NCI-H1436 (cell line): ENCODE measurements at regions not wholly inside any gene's neighbourhood (a gene's known extent, or its start where the extent isn't known, plus 50 kb on each side); places are given as distances from the start of the nearest gene placed in this dataset.

ENCODE experiments used
- DNase-seq: peaks from one replicate; lab custom pipeline; 2025; lab: John Stamatoyannopoulos, UW

GRCh38 chr16:85460252-85461021 is 152.7 kb upstream of the GSE1 start:
- DNase-seq, result peak; percentile 74

DNA sequence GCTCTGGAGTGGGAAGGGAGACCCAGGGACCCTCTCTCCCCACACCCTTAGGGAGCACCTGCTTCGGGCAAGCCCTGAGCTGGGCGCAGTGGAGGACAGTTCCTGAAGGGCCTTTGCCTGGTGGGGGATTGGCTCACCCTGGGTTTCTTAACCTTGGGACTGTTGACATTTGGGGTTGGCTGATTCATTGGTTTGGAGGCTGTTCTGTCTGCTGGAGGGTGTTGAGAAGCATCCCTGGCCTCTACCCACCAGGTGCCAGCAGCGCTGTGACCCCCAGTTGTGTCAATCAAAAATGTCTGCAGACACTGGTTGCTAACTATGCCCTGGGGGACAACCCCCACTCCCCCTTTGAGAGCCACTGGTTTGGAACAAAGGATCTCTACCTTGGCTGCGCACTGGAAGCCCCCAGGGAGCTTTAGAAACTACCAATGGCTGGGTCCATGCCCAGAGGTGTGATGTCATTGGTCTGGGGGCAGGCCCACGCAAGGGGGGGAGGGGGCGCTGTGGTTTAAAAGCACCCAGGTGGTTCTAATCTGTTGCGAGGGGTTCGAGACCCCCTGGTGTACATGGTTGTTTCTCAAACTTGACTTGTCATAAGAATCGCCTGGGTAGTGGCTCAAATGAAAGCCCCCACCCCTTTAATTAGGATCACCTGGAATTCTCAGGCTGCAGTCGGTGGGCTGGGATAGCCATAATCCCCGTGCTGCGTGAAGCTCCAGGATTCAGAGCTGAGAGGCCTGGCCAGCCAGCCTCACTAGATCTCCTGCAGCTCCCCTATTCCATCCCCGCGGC is 151.9 kb upstream of the GSE1 start:
- DNase-seq, result peak; percentile 97

DNA sequence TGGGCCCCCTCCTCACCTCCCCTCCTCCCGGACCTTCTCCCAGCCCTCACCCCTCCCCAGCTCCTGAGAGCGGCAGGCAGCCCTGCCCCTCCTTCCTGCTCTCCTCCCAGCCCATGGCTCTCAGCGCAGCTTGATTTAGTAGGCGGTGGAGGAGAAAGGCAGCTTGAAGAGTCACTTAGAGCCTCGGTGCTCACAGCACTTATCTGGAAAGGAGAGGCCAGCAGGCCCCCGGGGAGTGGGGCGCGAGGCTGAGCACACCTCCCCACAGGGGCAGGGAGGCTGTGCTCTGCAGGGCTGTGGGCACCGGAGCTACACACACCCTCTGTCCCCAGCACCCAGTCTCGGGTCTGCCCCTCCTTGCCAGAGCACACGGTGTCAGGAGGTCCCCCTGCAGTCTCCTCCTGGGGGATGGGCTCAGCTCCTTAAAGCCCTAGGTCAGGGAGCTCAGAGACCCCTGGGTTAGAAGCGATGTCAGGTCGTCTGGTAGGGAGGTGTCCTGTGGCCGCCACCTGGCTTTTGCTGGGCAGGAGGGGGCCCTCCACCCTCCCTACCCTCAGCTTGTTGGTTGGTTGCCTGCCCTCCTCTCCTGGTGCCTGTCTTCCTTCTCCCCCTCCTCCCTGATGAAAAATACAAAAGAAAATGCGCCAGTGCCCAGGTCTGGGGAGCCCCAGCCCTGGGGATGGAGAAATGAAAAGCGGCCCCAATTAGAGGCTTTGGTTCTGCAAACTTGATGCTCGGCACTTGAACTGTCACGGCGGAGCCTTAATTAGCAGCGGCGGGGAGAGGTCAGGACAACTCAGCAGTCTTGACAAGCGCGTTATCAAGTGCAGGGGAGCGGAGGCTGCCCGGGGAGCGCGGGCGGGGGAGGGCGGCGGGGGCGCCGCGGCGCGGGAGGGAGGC is 151.1 kb upstream of the GSE1 start:
- peak; percentile 94 for DNase-seq

DNA sequence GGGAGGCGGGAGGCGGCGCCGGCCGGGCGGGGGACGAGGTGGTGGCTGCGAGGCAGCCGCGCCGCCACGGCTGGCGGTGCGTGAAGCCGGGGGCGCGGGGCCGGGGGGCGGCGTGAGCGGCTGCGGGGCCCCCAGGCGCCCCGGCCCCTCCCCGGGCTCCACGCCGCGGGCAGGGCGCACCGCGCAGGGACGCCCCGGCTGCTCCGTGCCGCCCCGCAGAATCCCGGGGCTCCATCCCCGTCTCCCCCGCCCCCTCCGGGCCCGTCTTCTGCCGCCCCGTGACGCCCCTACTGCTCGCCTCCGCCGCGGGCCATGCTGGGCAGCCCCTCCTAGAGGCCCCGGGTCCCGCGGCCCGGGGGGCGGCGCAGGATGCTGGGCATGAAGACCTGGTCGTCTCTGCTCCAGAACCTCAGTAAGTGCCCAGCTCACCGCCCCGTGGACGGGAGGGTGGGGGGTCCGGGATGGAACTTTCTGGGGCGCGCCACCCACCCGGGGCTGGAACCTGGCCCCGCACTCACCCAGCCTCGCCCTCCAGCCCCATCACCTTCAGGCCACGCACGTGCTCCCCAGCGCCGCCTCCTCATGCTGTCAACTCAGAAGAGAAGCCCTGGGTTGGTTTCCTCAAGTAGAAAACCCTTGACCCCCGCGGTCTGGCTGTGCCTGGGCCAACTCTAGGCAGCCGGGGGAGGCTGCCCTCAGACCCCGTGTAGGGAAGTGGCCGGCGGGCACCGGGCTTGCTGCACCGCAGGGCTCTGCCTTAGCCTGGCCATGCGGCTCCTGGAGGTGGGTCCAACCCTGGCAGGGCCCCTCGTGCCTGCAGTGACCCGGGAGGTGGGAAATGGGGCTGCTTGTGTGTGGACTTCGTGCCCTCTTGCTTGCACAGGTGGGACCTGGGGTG is 150.2 kb upstream of the GSE1 start:
- DNase-seq, result no peak

- DNase-seq, result no peak
These were observed 149.3 kb upstream of the GSE1 start for GRCh38 chr16:85463672-85464382.

- no peak for DNase-seq
These were observed 148.5 kb upstream of the GSE1 start for GRCh38 chr16:85464383-85465305.

DNA sequence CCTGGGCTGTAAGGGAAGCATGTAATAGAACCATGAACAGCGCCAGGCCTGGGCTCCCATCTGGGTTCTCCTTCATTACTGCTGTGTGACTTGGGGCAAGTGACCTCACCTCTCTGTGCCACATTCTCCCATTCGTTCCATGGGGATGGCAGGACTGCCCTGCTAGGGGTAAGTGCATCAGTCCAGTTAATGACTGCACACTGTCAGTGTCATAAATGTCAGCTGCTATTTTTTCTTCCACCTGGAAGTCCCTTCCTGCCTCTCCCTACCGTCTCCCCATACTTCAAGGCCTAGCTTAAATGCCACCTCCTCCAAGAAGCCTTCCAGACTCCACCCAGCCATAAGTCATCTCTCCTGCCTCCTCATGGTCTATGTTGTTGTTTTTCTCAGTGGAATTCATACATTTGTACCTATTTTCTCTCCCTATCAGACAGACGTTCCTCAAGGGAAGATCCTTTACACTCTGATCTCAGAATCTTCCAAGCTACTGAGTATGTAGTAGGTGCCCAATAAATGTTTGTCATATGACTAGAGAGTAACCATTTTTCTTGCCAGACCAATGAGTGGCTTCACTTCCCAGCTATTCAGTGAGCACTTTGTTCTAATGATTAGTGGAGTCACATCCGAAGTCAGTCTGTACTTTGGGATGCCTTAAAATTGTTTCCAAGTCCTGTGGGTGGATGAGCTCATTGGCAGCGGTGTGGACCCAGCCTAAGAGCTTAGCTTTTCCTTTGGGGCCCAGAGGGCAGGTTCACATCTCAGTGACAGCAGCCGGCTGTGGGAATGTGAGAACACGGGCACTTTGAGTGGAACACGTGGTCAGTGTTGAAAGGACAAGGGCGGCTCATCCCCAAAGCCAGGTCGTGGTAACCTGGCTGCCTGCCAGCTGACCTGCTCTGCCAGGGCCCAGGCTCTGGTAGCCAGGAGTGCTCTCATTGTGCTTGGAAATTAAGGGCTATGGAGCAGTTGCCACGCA is 147.5 kb upstream of the GSE1 start:
- no peak for DNase-seq

- DNase-seq, result no peak
These were observed 146.8 kb upstream of the GSE1 start for GRCh38 chr16:85466304-85466700.

GRCh38 chr16:85466989-85467388 is 146.1 kb upstream of the GSE1 start:
- no peak for DNase-seq

GRCh38 chr16:85469929-85470590 is 143.1 kb upstream of the GSE1 start:
- DNase-seq, result no peak

DNA sequence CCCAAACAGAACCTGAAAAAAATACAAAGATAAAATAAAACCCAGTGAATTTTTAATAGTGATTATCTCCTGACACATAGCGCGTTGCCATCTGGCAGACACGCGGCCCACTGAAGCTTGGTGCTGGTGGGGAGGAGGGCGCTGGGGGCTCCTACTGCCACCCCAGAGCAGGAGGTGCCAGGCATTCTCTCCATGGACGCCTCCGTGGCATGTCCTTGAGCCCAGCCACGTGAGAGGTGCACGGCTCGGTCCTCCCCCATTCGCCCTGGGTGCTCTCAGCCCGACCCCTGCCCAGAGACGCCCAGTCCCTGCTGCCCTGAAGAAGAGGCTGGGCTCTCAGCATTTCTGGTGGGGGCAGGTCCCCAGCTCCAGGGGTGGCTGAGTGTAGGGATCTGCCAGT is 142.2 kb upstream of the GSE1 start:
- DNase-seq, result no peak

- no peak for DNase-seq
These were observed 141.4 kb upstream of the GSE1 start for GRCh38 chr16:85471469-85472431.

- no peak for DNase-seq
These were observed 140.6 kb upstream of the GSE1 start for GRCh38 chr16:85472514-85472913.

DNA sequence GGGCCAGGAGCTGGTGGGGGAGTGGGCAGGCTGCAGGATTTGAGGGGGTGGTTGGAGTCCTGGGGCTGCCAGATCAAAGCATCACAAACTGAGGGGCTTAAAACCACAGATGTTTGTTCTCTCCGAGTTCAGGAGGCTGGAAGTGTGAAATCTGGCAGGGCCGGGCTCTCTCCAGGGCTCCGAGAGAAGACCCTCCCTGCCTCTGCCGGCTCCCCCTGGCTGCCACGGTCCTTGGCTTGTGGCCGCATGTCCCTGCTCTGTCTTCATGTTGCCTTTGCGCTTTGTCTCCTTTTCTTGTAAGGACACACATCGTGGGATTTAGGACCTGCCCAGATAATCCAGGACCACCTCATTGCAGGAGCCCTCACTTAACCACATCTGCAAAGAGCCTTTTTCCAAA is 139.8 kb upstream of the GSE1 start:
- no peak for DNase-seq

GRCh38 chr16:85473909-85474620 is 139.1 kb upstream of the GSE1 start:
- DNase-seq, result no peak

GRCh38 chr16:85474621-85475217 is 138.4 kb upstream of the GSE1 start:
- DNase-seq, result no peak
